ENCODE measurements at regions not wholly inside any gene's neighbourhood (a gene's known extent, or its start where the extent isn't known, plus 50 kb on each side); places are given as distances from the start of the nearest gene placed in this dataset.
"Not testable (repeated sequence)": the region's sequence is repeated elsewhere in the genome, so short reads cannot be mapped to it uniquely, and the experiment has no call there.

- DNase-seq, result no peak
Measured at GRCh38 chrX:99394456-99394855, 1015.6 kb downstream of the PCDH19 start.

- DNase-seq, result no peak
Measured at GRCh38 chrX:99384594-99385374, 1025.3 kb downstream of the PCDH19 start.

- DNase-seq, result no peak
Measured at GRCh38 chrX:99383786-99384185, 1026.3 kb downstream of the PCDH19 start.

GRCh38 chrX:99371976-99372595, 1038.0 kb downstream of the PCDH19 start:
- DNase-seq, result no peak

- DNase-seq, result no peak
Measured at GRCh38 chrX:99353412-99353811, 1056.7 kb downstream of the PCDH19 start.

- DNase-seq, result no peak
Measured at GRCh38 chrX:99348256-99348655, 1061.8 kb downstream of the PCDH19 start.

- DNase-seq, result no peak
Measured at GRCh38 chrX:99308302-99308701, 1101.8 kb downstream of the PCDH19 start.

- no peak for DNase-seq
Measured at GRCh38 chrX:99305573-99305972, 1104.5 kb downstream of the PCDH19 start.

- no peak for DNase-seq
Measured at GRCh38 chrX:99301990-99302389, 1108.1 kb downstream of the PCDH19 start.

GRCh38 chrX:99271641-99272040, 1138.4 kb downstream of the PCDH19 start:
- DNase-seq, result no peak

GRCh38 chrX:99266255-99266654, 1143.8 kb downstream of the PCDH19 start:
- DNase-seq, result no peak

GRCh38 chrX:99248180-99248579, 1161.9 kb downstream of the PCDH19 start:
- no peak for DNase-seq

- DNase-seq, result no peak
Measured at GRCh38 chrX:99242001-99242400, 1168.1 kb downstream of the PCDH19 start.

- not testable (repeated sequence) for DNase-seq
Measured at GRCh38 chrX:99234384-99234783, 1175.7 kb downstream of the PCDH19 start.

GRCh38 chrX:99192421-99192820, 1217.7 kb downstream of the PCDH19 start:
- no peak for DNase-seq

- DNase-seq, result no peak
Measured at GRCh38 chrX:99184153-99184552, 1225.9 kb downstream of the PCDH19 start.

GRCh38 chrX:99172958-99173357, 1237.1 kb downstream of the PCDH19 start:
- DNase-seq, result no peak

- no peak for DNase-seq
Measured at GRCh38 chrX:99142745-99143144, 1267.3 kb downstream of the PCDH19 start.

GRCh38 chrX:99137488-99137887, 1272.6 kb downstream of the PCDH19 start:
- DNase-seq, result no peak

- DNase-seq, result no peak
Measured at GRCh38 chrX:99117011-99117410, 1293.1 kb downstream of the PCDH19 start.

GRCh38 chrX:99095965-99096635, 1314.0 kb downstream of the PCDH19 start:
- DNase-seq, result no peak

- DNase-seq, result no peak
Measured at GRCh38 chrX:99091459-99091858, 1318.6 kb downstream of the PCDH19 start.

GRCh38 chrX:99078301-99078700, 1331.8 kb downstream of the PCDH19 start:
- DNase-seq, result no peak

GRCh38 chrX:99077099-99077498, 1333.0 kb downstream of the PCDH19 start:
- no peak for DNase-seq
